ENCODE measurements at regions not wholly inside any gene's neighbourhood (a gene's known extent, or its start where the extent isn't known, plus 50 kb on each side); places are given as distances from the start of the nearest gene placed in this dataset.

DNA sequence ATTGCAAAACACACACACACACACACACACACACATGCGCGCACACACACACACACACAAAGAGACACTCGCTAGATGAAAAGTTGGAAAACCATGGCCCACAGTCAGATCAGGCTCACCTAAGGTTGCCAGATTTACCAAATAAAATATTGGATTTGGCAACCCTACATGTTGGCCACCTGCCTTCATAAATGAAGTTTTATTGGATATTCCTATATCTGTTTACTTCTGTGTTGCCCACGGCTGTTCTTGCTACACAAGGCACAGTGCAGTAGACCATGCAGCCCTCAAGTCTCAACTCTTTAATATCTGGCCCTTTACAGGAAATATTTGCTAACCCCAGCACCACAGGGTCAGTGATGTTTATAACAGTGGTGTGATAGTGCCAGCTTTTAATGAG is 445.0 kb upstream of the PROK2 start:
- Histone ChIP-seq H3K14ac (replicated peaks; ENCODE audit: low read depth, low read length) (no peak overlapping the region), H3K23ac (ENCODE audit: low read depth, low read length) (no peak overlapping the region), H3K4me1 (ENCODE audit: control insufficient read depth, insufficient read depth, low read length) (no peaks in the 10 kb centered on the region; the same call in 1 of the 2 replicates), H3K18ac (ENCODE audit: low read depth, low read length) (no peak overlapping the region), H3K9me1 (ENCODE audit: insufficient read depth, low read length) (no peaks in the 10 kb centered on the region), H3K9me3 (ENCODE audit: control insufficient read depth, insufficient read depth, low read length) (0 out of 2 replicates have a peak, but pooled peaks cover 2% of the 10 kb centered on the region), H3K4me2 (ENCODE audit: low read depth, low read length) (no peak overlapping the region), H3K9ac (ENCODE audit: low read depth, low read length) (no peak overlapping the region), H3K79me1 (ENCODE audit: low read depth in 1 of 2, low read length in 2 of 2) (no peaks in the 10 kb centered on the region), H4K8ac (ENCODE audit: low read depth in 2 of 2, low read length in 2 of 2) (no peak overlapping the region), H3K56ac (ENCODE audit: extremely low read depth, insufficient read depth, low read length) (no peak overlapping the region), H3K4me3 (ENCODE audit: insufficient read depth, low read depth, low read length) (no peak overlapping the region), H3K27me3 (ENCODE audit: control insufficient read depth, insufficient read depth, low read length) (peaks cover 36% of the 10 kb centered on the region), H3K4ac (ENCODE audit: low read depth, low read length) (no peak overlapping the region), H4K91ac (ENCODE audit: insufficient read depth, low read depth, low read length) (no peak overlapping the region), H2AK9ac (replicated peaks; ENCODE audit: low read depth, low read length, poor library complexity) (no peak overlapping the region), H2BK15ac (ENCODE audit: low read depth, low read length) (no peak overlapping the region), H3K36me3 (ENCODE audit: control insufficient read depth, insufficient read depth, low read length) (no peaks in the 10 kb centered on the region), H3K27ac (ENCODE audit: insufficient read depth, low read length) (no peak overlapping the region), H2AK5ac (ENCODE audit: low read depth, low read length) (no peak overlapping the region), H2BK20ac (ENCODE audit: low read depth, low read length) (no peak overlapping the region), H4K20me1 (ENCODE audit: insufficient read depth, low read length) (no peaks in the 10 kb centered on the region), H2BK120ac (ENCODE audit: low read depth, low read length) (no peak overlapping the region), H4K5ac (ENCODE audit: low read depth, low read length) (no peak overlapping the region), H2AFZ (replicated peaks; ENCODE audit: low read length, poor library complexity) (no peak overlapping the region), H2BK5ac (ENCODE audit: low read depth, low read length, poor library complexity, severe bottlenecking) (no peak overlapping the region)
- POLR2A ChIA-PET (ENCODE audit: unreplicated experiment), result no interaction called here
- TF ChIP-seq RFX5 (IDR thresholded peaks at IDR 0.05; ENCODE audit: low read depth, low read length) (no peak), POLR2A (IDR thresholded peaks at IDR 0.05; ENCODE audit: low read depth, low read length) (no peak), CEBPB (IDR thresholded peaks at IDR 0.05; ENCODE audit: low read depth, low read length) (no peak), FOS (IDR thresholded peaks at IDR 0.05; ENCODE audit: low read depth, low read length) (no peak), NFE2L2 (IDR thresholded peaks at IDR 0.05; ENCODE audit: low read depth, low read length) (no peak), MXI1 (IDR thresholded peaks at IDR 0.05; ENCODE audit: borderline replicate concordance, low read depth, low read length) (no peak)
- TF ChIP-seq, protein P1, sequence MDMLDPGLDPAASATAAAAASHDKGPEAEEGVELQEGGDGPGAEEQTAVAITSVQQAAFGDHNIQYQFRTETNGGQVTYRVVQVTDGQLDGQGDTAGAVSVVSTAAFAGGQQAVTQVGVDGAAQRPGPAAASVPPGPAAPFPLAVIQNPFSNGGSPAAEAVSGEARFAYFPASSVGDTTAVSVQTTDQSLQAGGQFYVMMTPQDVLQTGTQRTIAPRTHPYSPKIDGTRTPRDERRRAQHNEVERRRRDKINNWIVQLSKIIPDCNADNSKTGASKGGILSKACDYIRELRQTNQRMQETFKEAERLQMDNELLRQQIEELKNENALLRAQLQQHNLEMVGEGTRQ (IDR thresholded peaks at IDR 0.05; ENCODE audit: low read depth, low read length), result no peak
- TF ChIP-seq, protein P2, sequence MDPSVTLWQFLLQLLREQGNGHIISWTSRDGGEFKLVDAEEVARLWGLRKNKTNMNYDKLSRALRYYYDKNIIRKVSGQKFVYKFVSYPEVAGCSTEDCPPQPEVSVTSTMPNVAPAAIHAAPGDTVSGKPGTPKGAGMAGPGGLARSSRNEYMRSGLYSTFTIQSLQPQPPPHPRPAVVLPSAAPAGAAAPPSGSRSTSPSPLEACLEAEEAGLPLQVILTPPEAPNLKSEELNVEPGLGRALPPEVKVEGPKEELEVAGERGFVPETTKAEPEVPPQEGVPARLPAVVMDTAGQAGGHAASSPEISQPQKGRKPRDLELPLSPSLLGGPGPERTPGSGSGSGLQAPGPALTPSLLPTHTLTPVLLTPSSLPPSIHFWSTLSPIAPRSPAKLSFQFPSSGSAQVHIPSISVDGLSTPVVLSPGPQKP (IDR thresholded peaks at IDR 0.05; ENCODE audit: borderline replicate concordance, low read depth, low read length), result no peak
- TF ChIP-seq, protein P3, sequence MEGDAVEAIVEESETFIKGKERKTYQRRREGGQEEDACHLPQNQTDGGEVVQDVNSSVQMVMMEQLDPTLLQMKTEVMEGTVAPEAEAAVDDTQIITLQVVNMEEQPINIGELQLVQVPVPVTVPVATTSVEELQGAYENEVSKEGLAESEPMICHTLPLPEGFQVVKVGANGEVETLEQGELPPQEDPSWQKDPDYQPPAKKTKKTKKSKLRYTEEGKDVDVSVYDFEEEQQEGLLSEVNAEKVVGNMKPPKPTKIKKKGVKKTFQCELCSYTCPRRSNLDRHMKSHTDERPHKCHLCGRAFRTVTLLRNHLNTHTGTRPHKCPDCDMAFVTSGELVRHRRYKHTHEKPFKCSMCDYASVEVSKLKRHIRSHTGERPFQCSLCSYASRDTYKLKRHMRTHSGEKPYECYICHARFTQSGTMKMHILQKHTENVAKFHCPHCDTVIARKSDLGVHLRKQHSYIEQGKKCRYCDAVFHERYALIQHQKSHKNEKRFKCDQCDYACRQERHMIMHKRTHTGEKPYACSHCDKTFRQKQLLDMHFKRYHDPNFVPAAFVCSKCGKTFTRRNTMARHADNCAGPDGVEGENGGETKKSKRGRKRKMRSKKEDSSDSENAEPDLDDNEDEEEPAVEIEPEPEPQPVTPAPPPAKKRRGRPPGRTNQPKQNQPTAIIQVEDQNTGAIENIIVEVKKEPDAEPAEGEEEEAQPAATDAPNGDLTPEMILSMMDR (conservative IDR thresholded peaks at IDR 0.05; ENCODE audit: low read depth, low read length), result no peak
- dilution Hi-C loops (cut with HindIII; ENCODE audit: low sequenced_read_pairs, unreplicated experiment) (no loop called here), intact Hi-C loops (cut with micrococcal nuclease) (no loop called here), in situ Hi-C loops (cut with MboI; ENCODE audit: low sequenced_read_pairs) (no loop called here)
- ATAC-seq (ENCODE audit: low read depth) (no peak), DNase-seq (no peak)
- CTCF ChIA-PET, result no interaction called here
- no CpG with 5 or more reads among the region's 4 CpGs for WGBS, 2 experiments (ENCODE audit: extremely low coverage in 2 of 2, insufficient read length in 1 of 2)
- BruUV-seq (replicated peaks), result no TSS peak

Data from IMR-90 (cell line).